Suprapubic skin (tissue), 4 donors: ENCODE measurements at regions not wholly inside any gene's neighbourhood (a gene's known extent, or its start where the extent isn't known, plus 50 kb on each side); places are given as distances from the start of the nearest gene placed in this dataset.
"Not testable (repeated sequence)": the region's sequence is repeated elsewhere in the genome, so short reads cannot be mapped to it uniquely, and the experiment has no call there.

ENCODE experiments used
- CTCF ChIP-seq, 2 donors: fragments of 200-600 bp in 1 of 2; fragments of 450-650 bp in 1 of 2; sonication (generic) in 1 of 2; IDR thresholded peaks; one replicate each; pipeline ENCODE4 v1.5.1; 2016 to 2019; ENCODE audit warnings: antibody characterized with exemption in 2 of 2, mild to moderate bottlenecking in 1 of 2, moderate library complexity in 1 of 2
- POLR2A ChIP-seq, 2 donors: fragments of 450-650 bp; IDR thresholded peaks; one replicate each; pipeline ENCODE4 v1.6.1; 2017; ENCODE audit warnings: antibody characterized with exemption in 2 of 2, mild to moderate bottlenecking in 2 of 2, moderate library complexity in 2 of 2
- POLR2AphosphoS5 ChIP-seq, 3 donors: sonication (generic); formaldehyde crosslinking; IDR thresholded peaks; one replicate each; pipeline ENCODE4 v1.6.1; 2017; ENCODE audit warnings: antibody characterized with exemption in 3 of 3

DNA sequence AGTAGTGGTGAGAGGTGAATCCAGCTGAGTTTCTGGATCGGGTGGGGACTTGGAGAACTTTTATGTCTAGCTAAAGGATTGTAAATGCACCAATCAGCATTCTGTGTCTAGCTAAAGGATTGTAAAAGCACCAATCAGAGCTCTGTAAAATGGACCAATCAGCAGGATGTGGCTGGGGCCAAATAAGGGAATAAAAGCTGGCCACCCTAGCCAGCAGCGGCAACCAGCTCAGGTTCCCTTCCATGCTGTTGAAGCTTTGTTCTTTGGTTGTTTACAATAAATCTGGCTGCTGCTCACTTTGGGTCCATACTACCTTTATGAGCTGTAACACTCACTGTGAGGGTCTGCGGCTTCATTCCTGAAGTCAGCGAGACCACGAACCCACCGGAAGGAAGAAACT, 141.6 kb upstream of the FGF10 start:
- not testable (repeated sequence) for TF ChIP-seq POLR2AphosphoS5, CTCF, POLR2A (IDR thresholded peaks at IDR 0.05)
